Activated CD8-positive, alpha-beta T cell treated with anti-CD3 and anti-CD28 coated beads, Interleukin-2, amount 10 ng/mL, durations not matched to agents 7 days and 5 days (primary cell): ENCODE measurements at regions not wholly inside any gene's neighbourhood (a gene's known extent, or its start where the extent isn't known, plus 50 kb on each side); places are given as distances from the start of the nearest gene placed in this dataset.

Experiments
- ATAC-seq: fragments of 150-1000 bp; cut with Tn5 transposase; one replicate; pipeline ENCODE4 v1.10.0; 2021; ENCODE audit warnings: moderate library complexity
- CTCF ChIA-PET: fragments of 350-600 bp; sonication (Branson Sonifier 250); formaldehyde crosslinking; loops from one replicate; lab custom pipeline; 2021; ENCODE audit warnings: antibody characterized with exemption; lab: Charles Lee
- POLR2A ChIA-PET: fragments of 350-600 bp; sonication (Branson Sonifier 250); formaldehyde crosslinking; loops from one replicate; lab custom pipeline; 2021; ENCODE audit warnings: antibody characterized with exemption; lab: Charles Lee
- DNase-seq: peaks from one replicate; pipeline ENCODE4 v3.0.0-alpha.2; 2020
- H3K27ac Mint-ChIP-seq: one replicate; pipeline ENCODE4 v1.8.0; 2021; ENCODE audit warnings: mild to moderate bottlenecking, mixed read lengths
- H3K27me3 Mint-ChIP-seq: one replicate; pipeline ENCODE4 v1.8.0; 2021; ENCODE audit warnings: low read depth, mixed read lengths
- H3K36me3 Mint-ChIP-seq: one replicate; pipeline ENCODE4 v1.8.0; 2021; ENCODE audit warnings: low read depth, mixed read lengths
- H3K4me1 Mint-ChIP-seq: one replicate; pipeline ENCODE4 v1.8.0; 2021; ENCODE audit warnings: low read depth, mixed read lengths
- H3K4me3 Mint-ChIP-seq: one replicate; pipeline ENCODE4 v1.8.0; 2021; ENCODE audit warnings: mild to moderate bottlenecking, mixed read lengths
- H3K9me3 Mint-ChIP-seq: one replicate; pipeline ENCODE4 v1.8.0; 2022; ENCODE audit warnings: mixed read lengths; ENCODE audit not compliant: insufficient read depth

DNA sequence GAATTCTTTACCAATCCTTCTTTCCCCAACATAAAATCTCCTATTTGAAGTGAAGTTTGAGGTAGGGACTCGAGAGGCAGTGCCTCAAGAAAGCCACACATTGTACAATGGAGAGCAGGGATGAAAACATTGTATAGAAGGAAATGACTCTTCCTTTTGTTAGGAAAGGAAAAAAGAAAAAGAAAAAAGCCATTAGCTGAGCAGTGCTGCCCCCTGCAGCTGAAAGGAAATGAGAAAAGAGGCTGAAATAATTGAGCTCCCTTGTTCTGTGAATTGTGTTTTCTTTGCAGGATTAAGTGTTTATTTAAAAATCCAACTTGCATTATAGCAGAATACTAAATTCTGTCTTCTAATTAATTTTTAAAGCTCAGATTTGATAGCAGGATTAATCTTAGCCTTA is 162.9 kb upstream of the SASH1 start:
- POLR2A ChIA-PET, result no interaction called here
- no peak for ATAC-seq
- no peak overlapping the region for H3K27ac Mint-ChIP-seq
- H3K36me3 Mint-ChIP-seq, result no peaks in the 10 kb centered on the region
- H3K4me3 Mint-ChIP-seq, result no peak overlapping the region
- no peak for DNase-seq
- no peaks in the 10 kb centered on the region for H3K9me3 Mint-ChIP-seq
- H3K27me3 Mint-ChIP-seq, result peaks cover 13% of the 10 kb centered on the region
- H3K4me1 Mint-ChIP-seq, result no peaks in the 10 kb centered on the region
- CTCF ChIA-PET, result interaction anchor here (0.8 to 2.0 kb wide), 16 partner anchors 12 to 1366 kb away, joined by 3 to 11 read pairs (median 4); no protein-coding TSS in a partner anchor

DNA sequence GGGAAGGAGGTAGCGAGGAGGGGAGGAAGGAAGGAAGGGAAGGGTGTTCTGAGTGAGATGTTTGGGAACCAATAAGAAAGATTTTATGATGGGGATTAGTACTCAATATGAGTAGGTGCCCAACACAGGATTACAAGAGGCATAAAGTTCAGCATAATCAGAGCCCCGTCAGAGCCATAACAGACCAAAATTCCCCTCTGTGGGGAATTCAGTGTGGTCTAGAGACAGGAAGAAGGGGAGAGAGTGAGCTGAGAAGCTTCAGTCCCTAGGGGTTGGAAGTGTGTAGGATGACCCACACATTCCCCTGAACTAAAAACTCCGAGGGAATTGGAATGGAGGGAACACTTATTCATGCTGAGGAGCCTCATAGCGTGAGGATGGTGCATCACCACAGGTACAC is 160.3 kb upstream of the SASH1 start:
- ATAC-seq (no peak), DNase-seq (no peak)
- Mint-ChIP-seq H3K4me3 (no peak overlapping the region), H3K27ac (no peak overlapping the region), H3K36me3 (no peaks in the 10 kb centered on the region), H3K9me3 (no peaks in the 10 kb centered on the region), H3K4me1 (no peaks in the 10 kb centered on the region), H3K27me3 (peaks cover 19% of the 10 kb centered on the region)
- POLR2A ChIA-PET, result no interaction called here
- CTCF ChIA-PET, result no interaction called here

DNA sequence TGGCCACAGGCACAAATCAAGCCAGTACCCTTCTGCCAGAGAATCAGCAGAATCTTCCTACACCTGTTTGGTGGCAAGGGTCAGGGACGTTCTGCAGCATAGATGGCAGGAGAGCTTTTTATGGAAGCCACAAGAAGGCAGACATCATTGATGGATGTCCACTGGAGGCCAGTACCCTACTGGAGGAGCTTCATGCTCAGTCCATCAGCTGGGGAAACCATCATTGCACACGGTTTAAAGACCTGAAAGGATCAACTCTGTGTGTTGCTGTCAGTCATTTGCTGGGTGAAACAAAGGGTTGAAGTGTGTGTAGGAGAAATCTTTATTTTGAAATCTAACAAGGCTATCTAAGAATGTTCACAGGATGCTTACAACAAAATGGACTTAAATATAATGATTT is 158.9 kb upstream of the SASH1 start:
- CTCF ChIA-PET, result no interaction called here
- peaks cover 28% of the 10 kb centered on the region for H3K27me3 Mint-ChIP-seq
- no peak for DNase-seq

DNA sequence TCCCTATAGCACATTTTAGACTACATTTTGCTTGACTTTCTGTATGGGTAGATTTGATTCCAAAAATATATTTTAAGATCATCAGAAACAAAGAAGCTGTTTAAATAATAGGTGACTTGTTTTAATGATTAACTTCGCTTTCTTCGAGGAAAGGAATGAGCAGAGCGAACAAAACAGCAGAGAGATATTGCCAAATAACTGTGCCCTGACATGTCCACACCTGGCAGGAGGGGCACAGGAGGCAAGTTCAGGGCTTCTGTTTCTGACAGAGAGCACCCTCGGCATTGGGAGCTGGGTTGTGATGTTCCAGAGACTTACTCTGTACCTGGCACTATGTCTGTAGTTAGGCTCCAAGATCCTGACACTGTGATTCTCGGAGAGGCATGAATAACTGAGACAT is 155.7 kb upstream of the SASH1 start:
- DNase-seq (no peak), ATAC-seq (no peak)
- ChIA-PET CTCF (interaction anchor here (1.7 kb wide), 1 partner anchor 10 kb away, joined by 3 read pairs; no protein-coding TSS in a partner anchor), POLR2A (no interaction called here)
- Mint-ChIP-seq H3K27me3 (peaks cover 32% of the 10 kb centered on the region), H3K9me3 (no peaks in the 10 kb centered on the region), H3K4me1 (no peaks in the 10 kb centered on the region), H3K27ac (no peak overlapping the region), H3K36me3 (no peaks in the 10 kb centered on the region), H3K4me3 (no peak overlapping the region)

More for the DNA sequence above, 158.9 kb upstream of the SASH1 start:
- no peaks in the 10 kb centered on the region for H3K4me1 Mint-ChIP-seq
- ATAC-seq, result no peak
- H3K4me3 Mint-ChIP-seq, result no peak overlapping the region
- H3K9me3 Mint-ChIP-seq, result no peaks in the 10 kb centered on the region
- H3K27ac Mint-ChIP-seq, result no peak overlapping the region
- no peaks in the 10 kb centered on the region for H3K36me3 Mint-ChIP-seq
- POLR2A ChIA-PET, result no interaction called here

DNA sequence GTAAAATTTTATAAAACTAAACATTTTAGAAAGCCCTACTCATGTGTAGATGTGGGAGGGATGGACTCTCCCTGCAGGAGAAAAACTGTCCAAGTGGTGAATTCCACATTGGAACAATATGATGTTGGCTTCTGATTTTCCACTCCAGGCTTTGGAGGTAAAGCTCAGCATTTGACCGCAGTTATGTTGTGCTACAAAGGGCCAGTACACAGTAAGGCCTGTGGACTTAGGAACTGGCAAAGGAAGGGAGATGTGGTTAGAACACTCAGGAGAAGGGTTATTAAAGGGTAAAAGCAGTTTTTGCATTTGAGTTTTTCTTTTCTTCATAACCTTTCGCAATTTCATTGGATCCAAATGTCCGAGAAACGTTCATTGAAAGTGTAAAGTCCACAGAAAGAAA is 150.3 kb upstream of the SASH1 start:
- POLR2A ChIA-PET, result no interaction called here
- H3K4me3 Mint-ChIP-seq, result no peak overlapping the region
- no peaks in the 10 kb centered on the region for H3K4me1 Mint-ChIP-seq
- no peak for DNase-seq
- CTCF ChIA-PET, result no interaction called here
- H3K9me3 Mint-ChIP-seq, result no peaks in the 10 kb centered on the region
- ATAC-seq, result no peak
- peaks cover 35% of the 10 kb centered on the region for H3K27me3 Mint-ChIP-seq
- H3K27ac Mint-ChIP-seq, result no peak overlapping the region
- H3K36me3 Mint-ChIP-seq, result no peaks in the 10 kb centered on the region

DNA sequence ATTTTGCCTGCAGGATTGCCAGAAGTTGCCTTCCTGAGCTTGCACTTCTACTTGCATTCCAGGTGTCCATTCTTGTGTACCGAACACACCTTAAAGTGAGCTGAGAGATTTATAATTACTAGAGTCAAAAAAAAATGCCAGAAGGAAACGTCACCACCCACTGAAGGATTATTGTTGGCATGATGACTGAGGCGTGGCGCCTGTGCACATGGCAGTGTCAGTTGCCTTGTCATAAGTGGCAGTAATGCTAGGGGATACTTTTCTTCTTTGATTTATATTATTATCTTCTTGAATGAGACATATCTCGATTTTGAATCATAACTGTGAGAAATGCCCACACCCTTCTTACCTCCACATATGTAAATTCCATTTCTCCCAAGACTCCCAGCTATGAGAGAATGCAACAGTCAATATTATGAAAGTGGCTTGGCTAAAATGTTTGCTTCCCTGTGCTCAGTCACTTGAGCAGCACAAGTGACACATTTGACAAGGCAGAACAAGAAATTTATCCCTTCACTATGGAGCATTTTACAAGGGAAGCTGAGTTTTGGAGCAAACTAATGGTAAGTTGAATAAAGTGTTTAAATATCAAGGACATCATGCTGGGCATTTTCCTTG is 149.5 kb upstream of the SASH1 start:
- Mint-ChIP-seq H3K27me3 (peaks cover 36% of the 10 kb centered on the region), H3K36me3 (no peaks in the 10 kb centered on the region), H3K27ac (no peak overlapping the region), H3K9me3 (no peaks in the 10 kb centered on the region), H3K4me3 (no peak overlapping the region), H3K4me1 (no peaks in the 10 kb centered on the region)
- CTCF ChIA-PET, result no interaction called here
- POLR2A ChIA-PET, result no interaction called here
- DNase-seq, result no peak
- no peak for ATAC-seq

DNA sequence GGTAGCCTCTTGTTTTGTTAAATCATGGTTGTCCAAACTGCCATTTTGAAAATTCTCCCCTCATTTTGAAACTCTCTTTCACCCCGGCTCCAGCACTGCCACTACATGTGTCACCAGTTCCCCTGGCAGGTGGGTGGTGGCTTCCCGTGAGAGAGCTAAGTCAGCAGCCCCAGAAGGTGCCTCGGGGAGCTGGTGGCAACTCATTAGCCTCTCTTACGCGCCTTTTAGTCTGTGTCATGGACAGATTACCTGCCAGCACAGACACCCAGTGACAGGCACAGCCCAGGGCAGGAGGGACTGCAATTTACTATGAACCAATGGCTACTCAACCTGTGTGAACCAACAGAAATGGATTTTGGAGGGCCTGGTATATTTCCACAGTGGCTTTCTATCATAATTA is 147.1 kb upstream of the SASH1 start:
- CTCF ChIA-PET, result no interaction called here
- DNase-seq (no peak), ATAC-seq (no peak)
- Mint-ChIP-seq H3K27me3 (peaks cover 41% of the 10 kb centered on the region), H3K36me3 (no peaks in the 10 kb centered on the region), H3K27ac (no peak overlapping the region), H3K4me1 (no peaks in the 10 kb centered on the region), H3K4me3 (no peak overlapping the region), H3K9me3 (no peaks in the 10 kb centered on the region)
- POLR2A ChIA-PET, result no interaction called here

DNA sequence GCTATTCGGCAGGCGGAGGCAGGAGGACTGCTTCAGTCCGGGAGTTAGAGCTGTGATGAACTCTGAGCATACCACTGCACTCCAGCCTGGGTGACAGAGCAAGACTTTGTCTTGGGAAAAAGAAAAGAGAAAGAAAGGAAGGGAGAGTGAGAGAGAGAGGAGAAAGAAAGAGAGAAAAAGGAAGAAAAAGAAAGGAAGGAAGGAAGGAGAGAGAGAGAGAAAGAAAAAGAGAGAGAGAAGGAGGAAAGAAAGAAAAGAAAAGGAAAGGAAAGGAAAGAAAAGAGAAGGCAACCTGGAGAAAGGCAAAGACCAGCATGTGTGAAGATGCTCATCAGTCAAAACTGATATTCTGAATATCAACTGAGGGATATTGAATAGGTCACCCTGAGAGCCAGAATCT is 143.1 kb upstream of the SASH1 start:
- peaks cover 68% of the 10 kb centered on the region for H3K27me3 Mint-ChIP-seq
- POLR2A ChIA-PET, result interaction anchor here (0.6 kb wide), 1 partner anchor 104 kb away, joined by 3 read pairs; no protein-coding TSS in a partner anchor
- peaks cover 9% of the 10 kb centered on the region for H3K9me3 Mint-ChIP-seq
- H3K4me3 Mint-ChIP-seq, result no peak overlapping the region
- peaks cover 5% of the 10 kb centered on the region for H3K36me3 Mint-ChIP-seq
- H3K4me1 Mint-ChIP-seq, result peaks cover 16% of the 10 kb centered on the region
- ATAC-seq, result no peak
- CTCF ChIA-PET, result interaction anchor here (1.0 to 1.7 kb wide), 3 partner anchors 19 to 265 kb away, joined by 4 to 9 read pairs (median 5); no protein-coding TSS in a partner anchor
- no peak for DNase-seq
- no peak overlapping the region for H3K27ac Mint-ChIP-seq

DNA sequence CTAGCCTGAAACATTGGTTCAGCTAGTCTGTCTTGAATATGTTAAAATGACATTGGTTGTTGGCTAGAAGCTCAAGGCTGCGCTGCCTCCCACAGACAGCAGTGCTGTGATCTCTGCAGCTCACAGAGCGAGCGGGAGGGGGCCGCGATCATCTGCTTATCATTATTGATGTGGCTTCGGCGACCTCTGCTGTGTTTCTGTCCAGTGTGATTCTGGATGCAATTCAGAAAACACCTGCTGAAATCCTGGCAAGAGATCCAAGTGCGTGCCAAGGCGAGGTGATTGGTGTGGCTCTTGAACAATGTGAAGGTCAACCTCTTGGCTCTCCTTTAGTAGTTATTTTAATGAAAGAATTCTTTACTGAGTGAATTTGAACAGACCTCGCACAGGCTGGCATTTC is 142.3 kb upstream of the SASH1 start:
- Mint-ChIP-seq H3K4me3 (no peak overlapping the region), H3K36me3 (peaks cover 5% of the 10 kb centered on the region), H3K9me3 (peaks cover 14% of the 10 kb centered on the region), H3K4me1 (peaks cover 20% of the 10 kb centered on the region), H3K27ac (no peak overlapping the region), H3K27me3 (peaks cover 73% of the 10 kb centered on the region)
- ChIA-PET CTCF (interaction anchor here (1.4 kb wide), 1 partner anchor 20 kb away, joined by 5 read pairs; no protein-coding TSS in a partner anchor), POLR2A (no interaction called here)
- no peak for DNase-seq
- no peak for ATAC-seq

DNA sequence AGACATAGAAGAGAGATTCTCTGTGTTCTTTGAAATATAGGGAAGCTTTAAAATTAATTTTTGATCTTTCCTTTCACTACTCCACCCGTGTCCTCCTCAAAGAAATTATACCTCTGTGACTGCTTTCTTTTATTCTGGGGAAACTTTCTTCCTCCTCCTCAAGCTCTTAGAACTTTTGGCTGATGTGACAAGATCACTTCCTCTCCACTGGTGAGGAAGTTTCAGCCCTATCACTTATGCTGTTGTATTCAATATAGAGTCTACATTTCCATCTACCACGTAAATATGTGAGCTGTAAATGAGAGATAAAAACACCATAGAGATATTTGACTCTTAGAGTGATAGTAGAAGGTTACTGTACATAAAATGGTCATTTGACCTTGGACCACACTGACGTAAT is 141.9 kb upstream of the SASH1 start:
- DNase-seq (no peak), ATAC-seq (no peak)
- ChIA-PET POLR2A (no interaction called here), CTCF (interaction anchor here (1.4 kb wide), 1 partner anchor 21 kb away, joined by 5 read pairs; no protein-coding TSS in a partner anchor)
- Mint-ChIP-seq H3K27me3 (peaks cover 77% of the 10 kb centered on the region), H3K36me3 (peaks cover 5% of the 10 kb centered on the region), H3K27ac (no peak overlapping the region), H3K4me3 (no peak overlapping the region), H3K4me1 (peaks cover 20% of the 10 kb centered on the region), H3K9me3 (peaks cover 17% of the 10 kb centered on the region)

DNA sequence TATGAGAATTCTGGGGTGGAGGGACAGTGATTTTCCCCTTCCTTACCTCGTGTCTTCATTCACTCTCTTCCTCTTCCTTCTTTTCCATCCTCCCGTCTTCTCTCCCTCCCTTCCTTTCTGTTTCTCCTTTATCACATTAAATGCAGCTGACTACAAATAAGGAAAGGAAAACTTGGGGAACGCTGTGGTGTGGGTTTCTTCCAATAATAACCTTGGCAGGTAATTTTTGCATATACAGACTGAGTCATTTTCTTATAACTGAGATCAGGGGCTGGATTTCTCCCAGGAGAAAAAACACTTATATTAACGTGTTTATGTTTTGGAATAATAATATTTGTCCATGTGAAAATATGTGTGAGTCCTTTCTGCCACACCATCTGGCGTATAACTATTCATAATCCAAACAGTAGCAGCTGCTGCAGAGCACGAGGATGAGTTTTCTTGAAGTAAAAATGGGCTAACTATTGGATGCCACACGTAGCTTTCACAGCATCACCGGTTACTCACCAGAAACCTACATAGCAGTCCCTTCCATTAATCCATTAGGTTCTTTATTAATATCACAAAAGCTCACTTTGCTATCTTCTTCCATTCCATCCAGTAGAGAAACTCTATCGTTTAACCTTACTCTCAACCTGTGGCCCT is 139.2 kb upstream of the SASH1 start:
- H3K4me1 Mint-ChIP-seq, result peaks cover 20% of the 10 kb centered on the region
- POLR2A ChIA-PET, result no interaction called here
- CTCF ChIA-PET, result interaction anchor here (2.1 kb wide), 1 partner anchor 23 kb away, joined by 7 read pairs; no protein-coding TSS in a partner anchor
- peaks cover 17% of the 10 kb centered on the region for H3K9me3 Mint-ChIP-seq
- peaks cover 71% of the 10 kb centered on the region for H3K27me3 Mint-ChIP-seq
- H3K4me3 Mint-ChIP-seq, result peak overlapping the region; percentile 48
- ATAC-seq, result no peak
- peak overlapping the region; percentile 82 for H3K27ac Mint-ChIP-seq
- no peak for DNase-seq
- H3K36me3 Mint-ChIP-seq, result peaks cover 5% of the 10 kb centered on the region

DNA sequence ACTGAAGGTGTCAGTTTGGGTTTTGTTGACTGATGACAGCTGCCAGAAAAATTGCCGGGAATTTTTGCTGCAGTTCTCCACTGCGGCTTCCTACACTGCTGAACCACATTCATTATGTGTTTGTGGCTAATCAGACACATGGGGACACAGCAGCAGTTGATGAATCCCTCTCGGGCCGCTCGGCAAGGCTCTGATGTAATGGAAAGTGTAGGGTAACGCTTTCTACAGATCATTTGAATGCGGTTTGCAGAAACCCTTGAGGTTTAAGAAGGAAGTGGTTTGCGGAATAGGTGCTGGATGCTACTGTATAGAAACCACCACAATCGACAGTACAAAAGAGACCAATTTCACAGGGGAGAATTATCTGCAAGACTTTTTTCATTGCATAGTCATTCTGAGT is 138.7 kb upstream of the SASH1 start:
- ATAC-seq (peak; percentile 89), DNase-seq (peak; percentile 89)
- Mint-ChIP-seq H3K9me3 (peaks cover 17% of the 10 kb centered on the region), H3K27me3 (peaks cover 72% of the 10 kb centered on the region), H3K27ac (peak overlapping the region; percentile 82), H3K4me3 (peak overlapping the region; percentile 48), H3K4me1 (peaks cover 20% of the 10 kb centered on the region), H3K36me3 (peaks cover 5% of the 10 kb centered on the region)
- POLR2A ChIA-PET, result no interaction called here
- CTCF ChIA-PET, result interaction anchor here (2.1 kb wide), 1 partner anchor 24 kb away, joined by 7 read pairs; no protein-coding TSS in a partner anchor
